Transverse colon (tissue), 3 donors: ENCODE measurements at regions not wholly inside any gene's neighbourhood (a gene's known extent, or its start where the extent isn't known, plus 50 kb on each side); places are given as distances from the start of the nearest gene placed in this dataset.

ENCODE experiments used
- CTCF ChIP-seq, 5 experiments: fragments of 200-600 bp in 3 of 5; fragments of 450-650 bp in 2 of 5; sonication (generic) in 3 of 5; IDR thresholded peaks; 1 replicate in 2 of 5; 2 replicates in 3 of 5; pipeline ENCODE4 v1.5.1; 2016 to 2017; ENCODE audit warnings: antibody characterized with exemption in 5 of 5, inconsistent platforms in 3 of 5, mild to moderate bottlenecking in 2 of 5, moderate library complexity in 1 of 5
- POLR2A ChIP-seq: fragments of 450-650 bp; IDR thresholded peaks from one replicate; pipeline ENCODE4 v1.6.1; 2016; ENCODE audit warnings: antibody characterized with exemption, mild to moderate bottlenecking, moderate library complexity

- TF ChIP-seq POLR2A = no peak
- no peak for TF ChIP-seq CTCF (IDR thresholded peaks at IDR 0.05)
Measured at GRCh38 chrX:63566856-63567255, 215.7 kb upstream of the SPIN4 start.
